SK-N-SH (cell line): ENCODE measurements at regions not wholly inside any gene's neighbourhood (a gene's known extent, or its start where the extent isn't known, plus 50 kb on each side); places are given as distances from the start of the nearest gene placed in this dataset.

Experiments
- EP300 ChIP-seq, 2 experiments: IDR thresholded peaks; 2 replicates each; pipeline versions ENCODE4 v1.4.0 to v1.6.1; 2012; ENCODE audit warnings: borderline replicate concordance in 1 of 2, low read depth in 1 of 2, low read length in 1 of 2
- POLR2AphosphoS5 ChIP-seq: IDR thresholded peaks from 2 replicates; pipeline ENCODE4 v1.6.1; 2012; ENCODE audit warnings: low read depth, low read length
- TF ChIP-seq, protein P1 (sequence below): fragments of 200-600 bp; sonication (generic); IDR thresholded peaks from 2 replicates; pipeline ENCODE4 v1.6.1; 2017; ENCODE audit warnings: antibody characterized with exemption, mild to moderate bottlenecking, moderate library complexity
- TF ChIP-seq, protein P2 (sequence below): IDR thresholded peaks from 2 replicates; pipeline ENCODE4 v1.4.0; 2012; ENCODE audit warnings: low read depth

DNA sequence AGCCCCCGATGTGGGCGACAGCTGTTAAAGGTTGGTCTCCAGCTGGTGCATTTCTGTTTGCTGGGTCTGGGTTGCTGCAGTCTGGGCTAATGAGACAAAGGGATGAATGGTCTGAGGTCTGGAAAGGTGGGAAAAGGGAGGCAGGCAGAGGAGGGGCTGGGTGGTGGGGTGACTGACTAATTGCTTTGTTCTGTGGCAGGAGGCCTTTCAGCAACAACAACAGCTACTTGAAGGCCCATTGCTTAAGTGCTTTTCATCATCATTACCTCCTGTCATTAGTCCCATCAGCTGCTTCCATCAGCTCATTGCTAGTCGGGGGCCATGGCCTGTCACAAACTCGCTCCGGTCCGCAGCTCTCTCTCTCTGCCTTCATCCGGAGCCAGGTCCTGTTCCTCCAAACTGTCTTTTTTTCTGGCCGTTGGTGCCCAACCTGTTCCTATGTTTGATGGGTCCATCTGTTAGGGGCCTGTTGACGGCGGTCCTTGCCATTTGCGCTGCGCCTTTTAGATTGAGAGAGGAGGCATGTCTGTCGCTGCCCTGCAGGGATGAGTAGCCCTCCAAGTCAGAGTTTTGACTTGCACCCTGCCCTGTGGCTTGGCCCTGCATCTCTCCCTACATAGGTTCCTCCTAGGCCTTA, 105.6 kb upstream of the PLXNA2 start:
- no peak for TF ChIP-seq POLR2AphosphoS5
- TF ChIP-seq, protein P1, sequence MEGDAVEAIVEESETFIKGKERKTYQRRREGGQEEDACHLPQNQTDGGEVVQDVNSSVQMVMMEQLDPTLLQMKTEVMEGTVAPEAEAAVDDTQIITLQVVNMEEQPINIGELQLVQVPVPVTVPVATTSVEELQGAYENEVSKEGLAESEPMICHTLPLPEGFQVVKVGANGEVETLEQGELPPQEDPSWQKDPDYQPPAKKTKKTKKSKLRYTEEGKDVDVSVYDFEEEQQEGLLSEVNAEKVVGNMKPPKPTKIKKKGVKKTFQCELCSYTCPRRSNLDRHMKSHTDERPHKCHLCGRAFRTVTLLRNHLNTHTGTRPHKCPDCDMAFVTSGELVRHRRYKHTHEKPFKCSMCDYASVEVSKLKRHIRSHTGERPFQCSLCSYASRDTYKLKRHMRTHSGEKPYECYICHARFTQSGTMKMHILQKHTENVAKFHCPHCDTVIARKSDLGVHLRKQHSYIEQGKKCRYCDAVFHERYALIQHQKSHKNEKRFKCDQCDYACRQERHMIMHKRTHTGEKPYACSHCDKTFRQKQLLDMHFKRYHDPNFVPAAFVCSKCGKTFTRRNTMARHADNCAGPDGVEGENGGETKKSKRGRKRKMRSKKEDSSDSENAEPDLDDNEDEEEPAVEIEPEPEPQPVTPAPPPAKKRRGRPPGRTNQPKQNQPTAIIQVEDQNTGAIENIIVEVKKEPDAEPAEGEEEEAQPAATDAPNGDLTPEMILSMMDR = no peak
- no peak for TF ChIP-seq EP300 (IDR thresholded peaks at IDR 0.05; ENCODE audit: borderline replicate concordance in 1 of 2, low read depth in 1 of 2, low read length in 1 of 2)
- TF ChIP-seq, protein P2, sequence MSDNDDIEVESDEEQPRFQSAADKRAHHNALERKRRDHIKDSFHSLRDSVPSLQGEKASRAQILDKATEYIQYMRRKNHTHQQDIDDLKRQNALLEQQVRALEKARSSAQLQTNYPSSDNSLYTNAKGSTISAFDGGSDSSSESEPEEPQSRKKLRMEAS = no peak
